HG03025 (cell line): ENCODE measurements at regions not wholly inside any gene's neighbourhood (a gene's known extent, or its start where the extent isn't known, plus 50 kb on each side); places are given as distances from the start of the nearest gene placed in this dataset.

ENCODE experiments used
- ATAC-seq: cut with Tn5 transposase; IDR thresholded peaks from one replicate; pipeline ENCODE4 v1.9.1; 2021; ENCODE audit warnings: mild to moderate bottlenecking, moderate library complexity; ENCODE audit not compliant: unreplicated experiment, low FRiP score

GRCh38 chr1:83606416-83606955 lies 392.4 kb downstream of the TTLL7 start:
- ATAC-seq: no peak

DNA sequence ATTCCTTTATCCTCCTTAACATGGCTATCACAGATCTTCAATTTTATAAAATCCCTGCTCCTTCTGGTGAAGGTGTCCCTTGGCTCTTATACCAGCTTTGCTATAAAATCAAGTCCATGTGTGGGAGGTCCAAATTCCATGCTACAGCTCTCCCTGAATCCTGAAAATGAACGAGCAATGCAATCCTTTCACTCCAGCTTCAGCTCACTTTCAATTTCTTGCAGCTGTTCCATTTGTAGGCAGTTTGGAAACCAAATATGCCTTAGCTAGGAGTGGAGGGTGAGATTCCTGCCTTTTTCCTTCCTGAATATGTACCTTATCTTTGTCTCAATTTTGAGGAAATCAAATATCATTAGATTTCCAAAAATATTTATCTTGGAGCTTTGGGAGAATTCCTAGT lies 402.6 kb downstream of the TTLL7 start:
- ATAC-seq: no peak

DNA sequence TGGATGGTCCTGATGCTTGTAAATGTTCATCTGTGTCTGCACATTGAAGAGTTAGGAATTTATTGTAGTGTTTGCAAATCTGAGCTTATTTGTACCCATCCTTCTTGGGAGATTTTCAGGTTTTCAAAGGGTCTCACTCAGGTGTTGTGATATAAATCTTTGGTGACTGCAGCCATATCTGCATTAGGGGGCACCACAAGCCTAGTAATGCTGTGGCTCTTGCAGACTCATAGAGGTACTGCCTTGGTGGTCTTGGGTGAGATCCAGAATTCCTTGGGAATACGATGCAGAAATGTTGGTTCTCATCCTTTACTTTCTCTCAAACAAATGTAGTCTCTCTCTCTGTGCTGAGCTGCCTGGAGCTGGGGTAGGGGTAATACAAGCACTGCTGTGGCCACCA lies 405.9 kb downstream of the TTLL7 start:
- ATAC-seq: no peak

- no peak for ATAC-seq
These were observed 410.8 kb downstream of the TTLL7 start for GRCh38 chr1:83588140-83588539.

- ATAC-seq: no peak
These were observed 415.4 kb downstream of the TTLL7 start for GRCh38 chr1:83583351-83584014.

DNA sequence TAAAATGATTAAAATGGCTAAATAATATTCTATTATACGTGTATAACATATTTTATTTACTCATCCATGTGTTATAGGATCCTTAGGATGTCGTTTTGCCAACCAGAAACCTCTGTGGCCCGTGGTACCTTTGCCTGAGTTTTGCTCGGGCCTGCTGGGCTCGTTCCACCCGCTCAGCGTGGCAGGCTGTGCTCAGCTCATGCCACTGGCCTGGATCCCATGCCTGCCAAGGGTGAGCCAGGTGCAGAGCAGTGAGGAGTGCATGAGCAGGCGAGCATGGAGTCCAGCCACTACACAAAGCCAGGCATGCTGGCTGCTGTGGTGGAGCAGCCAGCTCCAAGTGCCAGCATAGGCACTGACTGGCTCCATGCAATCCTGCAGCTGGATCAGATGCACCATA lies 417.2 kb downstream of the TTLL7 start:
- ATAC-seq: no peak

GRCh38 chr1:83574791-83575190 lies 424.1 kb downstream of the TTLL7 start:
- ATAC-seq: no peak

GRCh38 chr1:83573776-83574175 lies 425.2 kb downstream of the TTLL7 start:
- ATAC-seq: no peak

GRCh38 chr1:83571536-83571935 lies 427.4 kb downstream of the TTLL7 start:
- ATAC-seq: no peak

DNA sequence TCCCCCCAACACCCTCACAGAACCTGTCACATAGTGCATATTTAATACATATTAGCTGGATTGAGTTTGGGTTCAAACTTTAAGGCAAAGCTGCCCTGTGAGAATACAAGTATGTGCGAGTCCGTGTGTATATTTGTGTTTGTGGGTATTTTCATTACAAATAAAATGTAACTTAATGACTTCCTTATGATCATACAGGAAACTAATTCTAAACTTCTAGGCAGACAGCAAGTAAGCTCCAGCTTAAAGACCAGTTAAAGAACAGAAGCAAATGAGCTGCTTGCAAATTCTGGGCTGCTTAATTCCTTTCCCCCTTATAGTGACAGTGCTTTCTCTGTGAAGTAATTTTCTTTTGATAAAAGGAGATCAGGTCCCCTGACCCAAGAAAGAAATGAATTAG lies 437.6 kb downstream of the TTLL7 start:
- ATAC-seq: no peak

DNA sequence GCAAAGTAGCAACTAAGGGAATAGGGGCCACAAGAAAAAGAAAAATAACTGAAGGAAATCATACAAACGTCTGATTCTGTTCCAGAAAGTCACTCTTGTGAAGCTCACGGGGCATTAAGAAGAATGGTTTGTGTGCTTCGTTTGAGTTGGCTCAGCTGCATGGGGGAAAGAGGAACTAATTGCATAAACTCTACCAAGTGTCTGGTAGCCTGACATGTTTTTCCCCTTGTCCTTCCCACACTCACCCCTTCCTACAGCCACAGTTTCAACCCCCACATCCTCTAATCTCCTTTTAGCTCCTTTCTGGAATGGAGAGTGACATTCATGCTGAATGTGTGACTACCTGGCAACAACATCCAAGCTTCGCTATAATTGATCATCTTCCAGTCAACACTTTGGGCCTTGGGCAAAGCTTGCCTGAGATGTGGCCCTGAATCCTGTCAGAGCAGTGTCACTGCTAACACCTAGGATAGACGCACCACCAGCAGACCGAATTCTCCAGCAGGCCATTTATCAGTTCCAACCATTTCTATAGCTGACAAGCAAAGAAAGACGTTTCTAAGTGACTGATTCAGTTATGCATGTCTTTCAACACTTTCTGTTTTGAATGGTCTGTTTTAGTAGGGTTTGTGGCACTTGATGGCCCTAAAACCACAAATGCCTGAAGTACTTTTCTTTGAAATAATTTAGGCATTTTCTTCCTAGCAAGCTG lies 439.6 kb downstream of the TTLL7 start:
- no peak for ATAC-seq

- ATAC-seq: no peak
These were observed 443.1 kb downstream of the TTLL7 start for GRCh38 chr1:83555871-83556270.

DNA sequence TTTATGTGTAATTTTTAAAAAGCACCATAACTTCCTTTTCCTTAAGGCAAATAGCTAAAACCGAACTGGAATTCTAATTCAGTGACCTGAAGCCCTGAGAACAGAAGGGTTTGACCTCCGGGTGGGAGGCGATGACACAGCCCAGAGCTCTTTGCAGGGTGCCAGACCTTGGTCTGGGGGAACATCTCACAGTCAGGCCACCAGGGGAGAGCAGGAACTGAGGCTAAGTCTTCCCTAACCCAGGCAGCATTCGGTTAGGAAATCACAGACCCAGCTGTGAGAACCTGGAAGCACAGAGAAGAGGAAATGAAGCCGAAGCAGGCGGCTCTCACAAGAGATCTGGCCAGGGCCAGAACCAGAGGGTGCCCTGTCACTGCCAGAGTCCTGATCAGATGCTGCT lies 444.8 kb downstream of the TTLL7 start:
- no peak for ATAC-seq

- no peak for ATAC-seq
These were observed 446.1 kb downstream of the TTLL7 start for GRCh38 chr1:83552820-83553219.

DNA sequence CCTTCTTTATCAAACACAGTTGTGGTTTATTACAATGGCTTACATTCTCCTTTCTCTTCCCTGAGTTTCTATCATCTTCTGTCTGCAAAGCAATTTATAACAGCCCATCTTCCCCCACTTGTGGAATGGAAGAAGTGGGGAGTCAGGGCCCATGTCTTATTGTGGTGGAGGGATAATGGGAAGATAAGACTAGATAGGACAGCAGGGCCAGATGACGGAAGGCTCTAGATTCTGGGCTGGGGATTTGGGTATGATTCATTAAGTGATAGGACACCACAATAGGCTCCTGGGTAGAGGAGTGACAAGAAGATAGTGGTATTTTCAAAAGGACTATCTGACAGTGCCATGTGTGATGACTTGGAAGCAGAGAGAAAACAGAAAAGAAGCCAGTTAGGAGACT lies 450.6 kb downstream of the TTLL7 start:
- ATAC-seq: no peak

- no peak for ATAC-seq
These were observed 451.0 kb downstream of the TTLL7 start for GRCh38 chr1:83547901-83548300.

DNA sequence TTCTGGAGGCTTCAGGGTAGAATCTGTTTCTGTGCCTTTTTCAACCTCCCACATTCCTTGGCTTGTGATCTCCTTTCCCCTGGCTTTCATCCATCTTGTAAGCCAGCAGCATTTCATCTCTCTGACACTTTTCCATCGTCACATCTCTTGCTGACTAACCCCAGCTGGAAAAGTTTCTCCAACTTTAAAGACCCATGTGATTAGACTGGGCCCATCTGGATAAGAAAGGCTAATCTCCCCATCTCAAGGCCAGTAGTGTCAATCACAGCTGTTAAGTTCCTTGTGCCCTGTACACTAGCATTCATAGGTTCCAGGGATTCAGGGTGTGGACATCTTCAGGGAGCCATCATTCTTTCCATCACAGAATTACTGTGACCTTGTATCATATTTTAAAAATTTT lies 452.1 kb downstream of the TTLL7 start:
- no peak for ATAC-seq

GRCh38 chr1:83545066-83545862 lies 453.7 kb downstream of the TTLL7 start:
- ATAC-seq: no peak

DNA sequence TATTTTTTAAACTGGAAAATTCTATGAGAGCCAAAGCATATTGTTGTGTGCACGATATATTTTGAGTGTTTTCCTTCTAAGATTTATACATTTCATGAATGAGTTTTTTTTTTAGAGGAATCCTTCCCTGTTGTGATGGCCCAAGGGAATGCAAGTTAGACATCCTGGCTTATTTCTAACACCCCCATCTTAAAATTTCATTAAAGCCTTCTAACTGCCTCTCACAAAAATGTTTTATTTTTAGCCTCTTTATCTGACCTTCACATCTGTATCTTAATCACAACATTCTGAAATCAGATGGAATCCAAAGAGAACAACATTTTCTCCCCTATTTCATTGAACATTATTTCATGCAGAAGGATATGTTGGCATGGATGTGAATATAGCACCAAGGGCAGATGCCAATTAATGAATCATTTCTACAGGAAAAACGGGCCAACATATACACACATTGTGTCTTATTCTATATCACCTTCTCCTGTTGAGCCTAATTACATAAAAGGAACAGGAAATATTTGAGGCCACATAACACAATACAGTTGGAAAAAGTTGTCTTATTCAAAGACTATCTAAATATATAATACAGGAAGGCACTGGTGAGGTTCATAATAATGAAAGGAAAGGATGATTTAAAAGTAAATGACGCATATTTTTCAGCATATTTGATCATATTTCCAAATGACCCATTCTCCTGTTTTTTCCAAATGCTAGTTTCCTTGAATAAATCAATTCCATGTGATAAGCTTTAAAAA lies 455.5 kb downstream of the TTLL7 start:
- no peak for ATAC-seq

DNA sequence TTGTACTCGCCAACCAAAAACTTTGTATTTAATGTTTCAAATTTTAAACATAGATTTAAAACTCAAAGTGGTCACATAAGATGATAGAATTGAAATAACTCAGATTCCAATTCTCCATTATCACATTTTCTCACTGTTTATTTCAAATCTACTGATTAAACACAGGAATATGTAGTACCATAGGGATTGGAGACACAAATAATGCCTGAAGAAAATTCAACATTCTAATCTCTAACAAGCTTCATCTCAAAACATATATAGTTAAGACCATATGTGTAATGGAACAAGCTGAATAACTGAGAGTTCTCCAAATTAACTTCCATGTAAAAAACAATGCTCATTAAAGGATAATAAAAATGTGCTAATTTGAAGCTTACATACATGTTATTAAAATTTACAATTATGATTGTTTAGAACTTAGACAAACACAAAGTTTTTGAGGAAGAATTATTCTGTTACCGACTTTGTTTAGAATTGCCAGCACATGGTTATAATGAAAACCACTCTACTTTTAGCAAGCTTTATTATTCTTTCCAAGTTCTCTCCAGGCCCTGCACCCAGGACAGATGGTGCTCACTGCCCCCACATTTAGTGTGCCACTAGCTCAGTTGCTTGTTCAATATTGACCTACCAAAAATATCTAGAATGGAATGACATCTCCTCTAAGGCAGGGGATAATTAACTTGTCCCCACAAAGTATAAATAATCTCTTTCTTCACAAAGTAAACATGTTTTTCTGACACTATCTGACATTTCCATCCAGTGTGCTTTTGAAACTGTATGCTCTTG lies 467.2 kb downstream of the TTLL7 start:
- ATAC-seq: no peak
